NCI-H774 (cell line): ENCODE measurements at regions not wholly inside any gene's neighbourhood (a gene's known extent, or its start where the extent isn't known, plus 50 kb on each side); places are given as distances from the start of the nearest gene placed in this dataset.
A peak's percentile ranks its signal among the peaks of the same experiment; 100 is the strongest.

ENCODE experiments used
- DNase-seq: peaks from one replicate; lab custom pipeline; 2025; lab: John Stamatoyannopoulos, UW

DNA sequence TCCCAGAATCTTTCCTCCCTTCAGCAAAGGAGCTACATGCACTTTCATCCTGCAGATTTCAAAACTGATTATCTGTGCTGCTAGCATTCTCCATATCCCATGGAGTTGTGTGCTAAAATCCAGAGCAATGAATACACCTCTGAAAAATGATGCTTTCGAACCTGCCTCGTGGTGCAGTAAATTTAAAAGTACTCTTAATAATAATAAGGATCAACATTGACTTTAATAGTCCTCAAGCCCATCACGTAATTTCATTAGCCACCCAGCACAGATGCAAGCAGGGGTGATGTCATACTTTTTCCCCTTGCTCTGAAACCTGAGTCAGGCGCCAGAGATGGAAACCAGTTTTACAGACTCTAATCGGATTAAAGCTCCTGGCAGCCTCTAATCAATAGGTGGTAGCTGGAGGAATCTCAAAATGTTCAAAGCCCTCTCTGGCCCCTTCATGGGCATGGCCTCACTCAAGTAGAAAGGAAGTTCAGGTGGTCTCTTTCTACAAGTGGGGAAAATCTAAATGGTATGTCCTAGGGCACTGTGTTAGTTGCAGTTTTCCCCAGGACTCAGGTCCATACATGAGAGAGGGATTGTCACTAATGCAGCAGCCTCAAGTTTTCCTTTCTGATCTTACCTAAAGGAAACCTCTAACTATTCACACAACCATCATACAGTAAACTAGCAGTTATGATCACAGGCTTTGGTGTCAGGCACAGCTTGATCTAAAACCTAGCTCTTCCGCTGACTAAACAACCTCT lies 221.6 kb upstream of the SLC30A5 start:
- no peak for DNase-seq

DNA sequence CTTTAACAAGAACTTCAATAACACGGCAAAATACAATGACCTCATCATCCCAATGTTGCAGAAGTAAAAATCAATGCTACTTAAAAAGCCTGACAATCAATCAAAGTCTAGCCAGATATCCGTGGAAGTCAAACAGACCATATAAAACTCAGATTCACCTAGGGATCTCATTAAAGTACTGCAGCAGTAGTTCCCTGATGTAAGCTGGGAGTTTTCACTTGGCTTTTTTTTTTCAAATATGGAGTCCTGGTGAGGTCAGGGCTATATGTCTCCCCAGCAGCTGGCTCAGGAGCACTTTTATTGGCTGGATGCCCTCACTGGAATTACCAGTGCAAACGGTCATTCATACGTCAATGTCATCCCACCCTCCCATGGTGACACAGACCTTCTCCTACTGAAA lies 220.6 kb upstream of the SLC30A5 start:
- no peak for DNase-seq

DNA sequence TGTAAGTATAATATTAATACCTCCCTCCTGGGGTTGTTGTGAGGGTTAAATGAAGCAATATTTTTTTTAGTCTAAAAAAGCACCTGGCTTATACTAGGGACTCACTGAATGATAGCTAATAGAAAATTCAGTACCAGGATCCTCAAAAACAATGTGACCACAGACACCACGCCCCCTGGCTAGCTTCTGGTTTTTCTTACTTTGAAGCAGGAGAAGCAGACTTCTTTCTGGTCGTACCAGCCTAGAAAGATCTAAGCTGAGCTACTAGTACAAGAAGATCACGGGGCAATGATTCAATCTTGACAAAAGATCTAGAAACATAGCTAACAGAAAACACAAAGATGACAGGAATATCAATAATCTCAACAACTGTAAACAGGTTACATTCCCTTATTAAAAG lies 218.5 kb upstream of the SLC30A5 start:
- DNase-seq: no peak

DNA sequence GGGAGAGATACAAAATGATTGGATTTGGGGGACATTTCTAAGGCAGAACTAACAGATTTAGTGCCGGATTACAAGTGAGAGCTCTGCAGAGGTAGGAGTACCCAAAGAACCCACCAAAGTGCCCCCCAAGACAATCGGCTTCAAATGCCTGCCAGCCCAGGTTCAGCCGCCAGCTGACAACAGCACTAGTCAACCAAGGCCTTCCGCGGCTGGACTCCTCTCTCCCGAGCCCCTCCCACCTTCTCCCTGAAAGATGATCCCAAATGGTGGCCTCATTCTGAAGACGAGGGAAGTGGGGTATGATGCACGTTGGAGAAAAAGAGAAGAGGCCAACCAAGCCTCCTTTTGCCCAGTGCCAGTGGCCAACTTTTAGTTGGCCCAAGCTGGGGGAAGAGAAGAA lies 210.4 kb upstream of the SLC30A5 start:
- no peak for DNase-seq

GRCh38 chr5:68884144-68884754 lies 209.6 kb upstream of the SLC30A5 start:
- DNase-seq: no peak

DNA sequence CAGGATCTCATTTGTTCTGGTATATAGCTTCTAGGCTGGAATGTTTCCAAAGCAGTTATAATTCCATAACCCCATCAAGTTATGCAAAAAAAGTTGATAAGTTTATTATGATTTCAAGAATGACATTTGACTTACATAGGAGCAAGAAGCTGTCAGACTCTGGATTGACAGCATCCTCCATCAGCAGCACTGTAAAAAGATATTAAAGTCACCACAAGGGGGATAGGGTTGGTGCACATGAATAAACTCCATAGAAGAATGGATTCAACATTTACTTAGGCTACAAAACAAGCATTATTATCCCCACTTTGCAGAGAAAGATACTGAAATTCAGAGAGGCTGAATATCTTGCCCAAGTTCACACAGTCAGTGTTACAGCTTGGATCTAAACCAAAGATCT lies 208.9 kb upstream of the SLC30A5 start:
- no peak for DNase-seq

DNA sequence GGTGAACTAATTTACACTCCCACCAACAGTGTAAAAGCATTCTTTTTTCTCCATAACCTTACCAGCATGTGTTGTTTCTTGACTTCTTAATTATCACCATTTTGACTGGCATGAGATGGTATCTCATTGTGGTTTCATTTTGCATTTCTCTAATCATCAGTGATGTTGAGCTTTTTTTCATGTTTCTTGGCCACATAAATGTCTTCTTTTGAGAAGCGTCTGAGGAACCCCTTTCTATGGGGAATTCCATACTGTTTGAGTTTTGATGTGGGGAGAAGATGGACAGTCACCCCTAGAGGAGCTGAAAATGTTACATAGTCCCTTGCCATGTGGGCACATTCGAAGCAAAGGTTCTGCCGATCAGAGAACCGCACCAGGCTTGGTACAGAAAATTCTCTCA lies 207.0 kb upstream of the SLC30A5 start:
- no peak for DNase-seq

DNA sequence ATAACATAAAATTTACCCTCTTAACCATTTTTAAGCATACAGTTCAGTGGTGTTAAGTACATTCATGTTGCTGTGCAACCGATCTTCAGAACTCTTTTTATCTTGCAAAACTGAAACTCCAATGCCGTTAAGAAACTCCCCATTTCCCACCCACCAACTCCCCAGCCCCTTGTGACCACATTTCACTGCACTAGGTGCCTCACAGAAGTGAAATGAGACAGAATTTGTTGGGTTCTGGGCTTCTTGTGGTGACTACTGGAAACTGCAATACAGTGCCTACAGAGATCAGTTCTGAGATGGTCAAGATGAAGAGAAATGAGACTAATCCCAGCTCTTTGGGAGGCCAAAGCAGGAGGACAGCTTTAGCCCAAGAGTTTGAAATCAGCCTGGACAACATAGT lies 202.1 kb upstream of the SLC30A5 start:
- DNase-seq: no peak

- DNase-seq: no peak
These were observed 199.1 kb upstream of the SLC30A5 start for GRCh38 chr5:68894673-68895072.

- DNase-seq: peak; percentile 50
These were observed 194.8 kb upstream of the SLC30A5 start for GRCh38 chr5:68898951-68899471.

DNA sequence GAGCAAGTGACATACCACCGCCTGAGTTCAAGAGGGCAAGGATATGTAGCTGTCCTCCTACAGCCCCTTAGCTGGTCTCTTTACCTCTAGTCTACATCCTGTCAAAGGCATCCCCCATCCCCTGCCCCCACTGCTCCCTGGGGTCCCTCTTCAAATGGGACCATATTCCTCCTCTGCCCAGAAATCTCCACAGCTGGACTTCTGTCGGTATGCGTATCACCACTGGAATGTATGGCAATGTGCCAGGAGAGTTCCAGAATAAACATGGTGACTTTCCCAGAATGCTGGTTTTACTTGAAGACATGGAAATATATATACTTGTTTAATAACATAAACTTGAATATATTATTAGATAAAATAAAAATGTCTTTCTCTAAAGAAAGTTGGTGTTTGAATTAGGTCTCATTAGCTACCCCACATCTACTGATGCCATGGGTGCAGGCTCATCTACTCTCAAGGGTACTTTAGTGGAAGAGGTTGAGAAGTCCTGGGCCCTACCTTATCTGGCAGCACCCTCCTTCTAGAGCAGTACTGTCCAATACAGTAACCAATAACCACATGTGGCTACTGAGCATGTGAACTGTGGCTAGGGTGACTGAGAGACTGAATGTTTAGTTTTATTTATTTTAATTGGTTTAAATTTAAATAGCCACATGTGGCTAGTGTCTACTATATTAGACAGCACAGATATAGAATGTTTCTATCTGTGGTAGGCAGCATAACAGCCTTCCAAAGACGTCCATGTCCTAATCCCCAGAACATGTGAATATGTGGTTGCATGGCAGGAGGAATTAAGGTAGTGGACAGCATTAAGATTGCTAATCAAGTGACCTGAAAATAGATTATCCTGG lies 181.7 kb upstream of the SLC30A5 start:
- DNase-seq: no peak

- DNase-seq: no peak
These were observed 178.7 kb upstream of the SLC30A5 start for GRCh38 chr5:68915079-68915478.

GRCh38 chr5:68918306-68918705 lies 175.5 kb upstream of the SLC30A5 start:
- no peak for DNase-seq

- no peak for DNase-seq
These were observed 173.8 kb upstream of the SLC30A5 start for GRCh38 chr5:68919988-68920490.

GRCh38 chr5:68920888-68921287 lies 172.9 kb upstream of the SLC30A5 start:
- no peak for DNase-seq

DNA sequence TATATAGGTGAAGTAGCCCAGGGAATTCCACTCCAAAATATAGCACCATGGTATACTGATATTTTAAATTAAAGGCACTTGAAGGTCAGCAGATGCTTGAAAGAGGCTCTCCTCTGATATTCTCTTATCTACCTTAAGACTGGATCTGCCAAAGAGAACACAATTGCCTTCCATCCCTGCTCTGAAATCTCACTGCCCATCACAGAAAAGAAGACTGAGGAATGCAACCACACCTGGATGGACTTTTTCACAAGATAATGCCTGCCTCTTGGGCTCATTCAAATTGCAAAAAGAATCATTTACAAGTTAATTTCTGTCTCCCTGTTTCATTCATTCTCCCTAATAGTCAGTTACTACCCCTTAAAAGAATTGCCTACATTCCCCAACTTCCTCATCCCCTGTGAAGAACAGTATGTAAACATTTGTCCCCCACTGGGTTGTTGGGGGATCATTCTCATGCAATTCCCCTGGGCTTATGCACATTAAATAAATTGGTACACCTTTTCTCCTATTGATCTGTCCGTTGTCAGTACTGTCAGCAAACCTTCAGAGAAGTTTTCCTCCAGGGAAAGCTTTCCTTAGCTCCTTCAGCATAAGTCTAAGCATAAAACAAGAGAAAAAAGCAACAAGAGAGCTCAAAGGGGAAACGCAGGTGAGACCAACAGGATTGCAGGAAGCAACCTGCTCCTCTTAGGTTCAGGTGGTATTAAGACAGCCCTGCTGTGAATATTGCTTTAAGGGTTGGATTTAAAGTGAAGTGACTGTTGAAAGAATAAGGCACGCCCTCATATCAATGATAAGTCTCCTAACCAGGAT lies 171.4 kb upstream of the SLC30A5 start:
- DNase-seq: no peak

- DNase-seq: no peak
These were observed 169.2 kb upstream of the SLC30A5 start for GRCh38 chr5:68924481-68925145.

DNA sequence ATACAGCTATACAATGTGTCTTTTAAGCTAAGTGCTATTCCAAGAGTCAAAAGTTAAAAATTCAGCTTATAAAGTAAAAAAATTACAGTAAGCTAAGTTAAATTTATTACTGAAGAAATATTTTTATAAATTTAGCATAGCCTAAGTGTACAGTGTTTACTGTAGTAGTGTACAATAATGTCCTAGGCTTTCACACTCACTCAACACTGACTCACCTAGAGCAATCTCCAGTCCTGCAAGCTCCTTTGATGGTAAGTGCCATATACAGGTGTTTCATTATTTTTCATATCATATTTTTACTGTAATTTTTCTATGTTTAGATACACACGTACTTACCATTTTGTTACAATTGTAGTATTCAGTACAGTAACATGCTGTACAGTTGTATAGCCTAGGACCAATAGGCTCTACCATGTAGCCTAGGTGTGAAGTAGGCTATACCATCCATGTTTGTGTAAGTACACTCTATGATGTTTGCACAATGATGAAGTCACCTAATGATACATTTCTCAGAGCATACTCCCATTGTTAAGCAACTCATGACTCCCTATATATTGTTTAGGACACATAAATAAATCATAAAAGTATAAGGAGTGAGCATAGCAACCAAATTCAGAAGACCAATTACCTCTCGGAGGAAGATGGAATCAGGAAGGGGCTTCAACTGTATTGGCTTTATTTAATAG lies 165.1 kb upstream of the SLC30A5 start:
- no peak for DNase-seq

GRCh38 chr5:68930139-68930538 lies 163.7 kb upstream of the SLC30A5 start:
- no peak for DNase-seq

DNA sequence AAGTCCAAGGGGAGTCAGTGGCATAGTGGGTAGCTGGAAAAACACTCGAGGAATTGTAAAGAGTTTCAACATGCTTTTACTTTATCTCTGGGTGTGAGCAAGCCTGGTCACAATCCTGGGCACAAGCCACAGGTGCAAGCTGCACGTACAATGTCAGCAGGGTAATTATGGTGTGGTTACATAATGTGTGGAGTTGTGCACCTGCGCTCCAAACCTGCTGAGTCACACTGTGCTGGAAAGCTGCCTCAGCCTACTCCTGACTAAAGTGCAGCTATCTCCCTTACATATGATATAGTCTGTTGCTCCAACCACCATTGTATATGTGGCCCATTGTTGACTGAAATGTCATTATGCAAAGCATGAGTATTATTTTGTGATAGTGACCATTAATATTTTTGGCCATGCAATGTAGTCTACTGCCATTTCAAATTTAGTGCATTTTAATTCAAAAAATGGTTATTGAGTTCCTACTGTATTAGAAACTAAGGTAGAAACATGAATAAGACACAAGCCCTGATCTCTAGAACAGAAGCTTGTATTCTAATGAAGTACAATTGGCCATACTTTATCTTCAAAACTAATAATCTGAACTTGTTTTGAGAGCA lies 160.9 kb upstream of the SLC30A5 start:
- DNase-seq: no peak
